ENCODE measurements at regions not wholly inside any gene's neighbourhood (a gene's known extent, or its start where the extent isn't known, plus 50 kb on each side); places are given as distances from the start of the nearest gene placed in this dataset.
A peak's percentile ranks its signal among the peaks of the same experiment; 100 is the strongest.

DNA sequence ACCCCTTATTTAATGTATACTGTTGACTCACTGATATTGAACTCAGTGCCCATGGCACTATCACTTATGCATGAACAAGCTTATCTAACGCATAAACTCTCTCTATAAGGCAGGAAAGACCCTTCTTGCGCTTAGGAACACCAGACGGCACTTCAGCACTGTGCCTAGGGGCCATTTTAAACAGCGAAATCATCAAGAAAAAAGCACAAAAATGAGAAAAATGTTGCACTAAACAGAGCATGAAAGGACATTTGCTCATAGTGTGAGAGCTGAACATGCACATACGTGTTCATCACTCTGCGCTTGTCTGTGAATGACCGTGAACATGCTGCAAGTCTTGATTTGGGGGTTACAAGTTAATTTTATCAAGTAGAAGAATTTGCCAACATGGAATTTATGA lies 109.6 kb downstream of the WDR11 start:
- Histone ChIP-seq H3K27me3 (no peaks in the 10 kb centered on the region), H3K36me3 (no peaks in the 10 kb centered on the region), H3K4me1 (peaks cover 21% of the 10 kb centered on the region), H3K9me3 (no peaks in the 10 kb centered on the region), H3K4me3 (no peak overlapping the region), H3K27ac (no peak overlapping the region)
- DNase-seq (no peak), ATAC-seq (no peak)
- intact Hi-C loops (cut with DNase I) = no loop called here
- TF ChIP-seq, protein P1, sequence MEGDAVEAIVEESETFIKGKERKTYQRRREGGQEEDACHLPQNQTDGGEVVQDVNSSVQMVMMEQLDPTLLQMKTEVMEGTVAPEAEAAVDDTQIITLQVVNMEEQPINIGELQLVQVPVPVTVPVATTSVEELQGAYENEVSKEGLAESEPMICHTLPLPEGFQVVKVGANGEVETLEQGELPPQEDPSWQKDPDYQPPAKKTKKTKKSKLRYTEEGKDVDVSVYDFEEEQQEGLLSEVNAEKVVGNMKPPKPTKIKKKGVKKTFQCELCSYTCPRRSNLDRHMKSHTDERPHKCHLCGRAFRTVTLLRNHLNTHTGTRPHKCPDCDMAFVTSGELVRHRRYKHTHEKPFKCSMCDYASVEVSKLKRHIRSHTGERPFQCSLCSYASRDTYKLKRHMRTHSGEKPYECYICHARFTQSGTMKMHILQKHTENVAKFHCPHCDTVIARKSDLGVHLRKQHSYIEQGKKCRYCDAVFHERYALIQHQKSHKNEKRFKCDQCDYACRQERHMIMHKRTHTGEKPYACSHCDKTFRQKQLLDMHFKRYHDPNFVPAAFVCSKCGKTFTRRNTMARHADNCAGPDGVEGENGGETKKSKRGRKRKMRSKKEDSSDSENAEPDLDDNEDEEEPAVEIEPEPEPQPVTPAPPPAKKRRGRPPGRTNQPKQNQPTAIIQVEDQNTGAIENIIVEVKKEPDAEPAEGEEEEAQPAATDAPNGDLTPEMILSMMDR (IDR thresholded peaks at IDR 0.05) = no peak

DNA sequence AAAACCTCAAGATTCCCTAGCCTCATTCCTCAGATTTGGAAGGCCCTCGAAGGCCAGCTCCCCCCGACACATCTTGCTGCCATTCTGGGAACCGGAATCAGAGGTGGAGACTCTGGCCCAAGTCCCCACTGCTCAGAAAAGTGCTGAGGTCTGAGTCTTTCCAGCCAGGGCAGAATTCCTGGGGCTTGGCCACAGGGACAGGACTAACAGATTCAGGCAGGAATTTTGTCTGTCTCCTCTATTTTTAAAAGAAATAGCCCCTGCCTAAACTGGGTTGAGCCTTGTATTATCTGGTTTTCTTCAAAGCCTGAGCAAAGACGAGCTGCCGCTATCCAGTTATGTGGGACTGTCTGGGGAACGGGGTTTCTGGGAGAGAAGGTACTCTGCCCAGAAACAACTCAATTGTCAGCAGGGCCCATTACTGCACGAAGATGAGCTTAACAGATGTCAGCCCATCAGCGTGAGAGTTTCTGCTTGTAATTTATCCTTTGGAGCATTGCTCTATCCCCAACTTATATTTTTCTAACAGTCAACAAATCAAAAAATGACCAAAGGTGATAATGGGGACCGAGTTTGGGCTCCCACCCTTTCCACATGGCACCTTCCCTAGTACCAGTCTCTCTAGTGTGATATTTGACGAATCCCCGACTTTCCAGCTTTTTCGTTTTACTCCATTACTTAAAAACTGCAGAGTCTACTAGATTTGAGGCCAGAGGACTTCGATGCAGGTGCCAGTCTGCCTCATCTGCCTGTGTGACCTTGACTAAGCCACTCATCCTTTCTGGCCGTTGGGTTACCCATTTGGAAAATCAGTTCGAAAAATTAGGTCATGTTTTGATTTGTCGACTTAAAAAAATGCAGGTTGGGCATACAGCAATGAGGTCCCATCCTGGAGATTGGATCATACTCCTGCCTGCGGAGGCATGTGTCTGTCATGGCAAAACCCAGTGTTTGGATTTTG lies 110.9 kb downstream of the WDR11 start:
- no peak overlapping the region for H3K4me3 ChIP-seq
- no peaks in the 10 kb centered on the region for H3K27me3 ChIP-seq
- intact Hi-C loops (cut with DNase I) = no loop called here
- no peaks in the 10 kb centered on the region for H3K36me3 ChIP-seq
- TF ChIP-seq, protein P1 (IDR thresholded peaks at IDR 0.05) = no peak
- no peak for ATAC-seq
- H3K4me1 ChIP-seq = peaks cover 21% of the 10 kb centered on the region
- H3K9me3 ChIP-seq = no peaks in the 10 kb centered on the region
- DNase-seq = no peak
- H3K27ac ChIP-seq = peak overlapping the region; percentile 63

DNA sequence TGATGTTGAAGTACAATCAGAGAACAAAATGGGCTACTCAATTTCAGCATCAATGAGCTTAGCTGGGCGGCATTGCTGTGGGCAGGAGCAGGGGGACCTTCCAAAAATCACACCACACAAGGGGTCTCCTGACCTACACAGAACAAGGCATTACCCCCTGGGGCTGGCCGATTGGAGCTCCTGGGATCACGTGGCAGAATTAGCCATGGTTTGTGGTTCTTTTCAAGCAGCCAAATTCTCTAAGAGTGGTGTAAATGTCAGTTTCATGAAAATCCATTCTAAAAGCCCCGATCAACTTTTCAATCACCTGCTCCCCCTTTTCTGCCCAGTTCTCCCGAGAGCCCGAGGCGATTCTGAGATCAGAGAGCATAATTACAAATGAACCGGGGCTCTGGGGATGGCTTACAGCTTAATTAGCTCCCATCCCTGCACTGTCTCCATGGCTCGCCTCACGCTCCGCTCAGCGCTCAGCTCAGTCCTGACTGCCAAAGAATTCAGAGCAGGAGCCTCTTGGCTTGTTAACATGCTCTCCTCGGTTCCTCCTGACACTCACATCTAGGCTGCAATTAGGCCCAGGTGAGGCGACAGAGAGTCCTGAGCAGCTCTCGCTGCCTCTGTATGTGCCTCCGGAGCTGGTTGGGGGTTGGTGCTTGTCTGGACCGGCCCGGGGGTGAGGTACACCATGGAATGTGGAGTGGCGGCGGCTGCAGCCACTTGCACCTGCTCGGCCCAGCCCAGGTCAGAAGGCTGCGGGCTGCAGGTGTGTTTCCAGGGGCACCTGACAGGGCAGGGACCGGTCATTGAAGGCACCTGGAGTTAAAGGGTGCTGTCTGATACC lies 111.8 kb downstream of the WDR11 start:
- peak overlapping the region; percentile 63 for H3K27ac ChIP-seq
- no peak overlapping the region for H3K4me3 ChIP-seq
- TF ChIP-seq, protein P1 (IDR thresholded peaks at IDR 0.05) = no peak
- intact Hi-C loops (cut with DNase I) = no loop called here
- ATAC-seq (peak; percentile 95), DNase-seq (peak; percentile 91)
- no peaks in the 10 kb centered on the region for H3K27me3 ChIP-seq
- H3K36me3 ChIP-seq = no peaks in the 10 kb centered on the region
- H3K9me3 ChIP-seq = no peaks in the 10 kb centered on the region
- peaks cover 21% of the 10 kb centered on the region for H3K4me1 ChIP-seq

GRCh38 chr10:120963594-120964220 lies 112.5 kb downstream of the WDR11 start:
- H3K4me1 ChIP-seq = peaks cover 21% of the 10 kb centered on the region
- no peaks in the 10 kb centered on the region for H3K9me3 ChIP-seq
- ATAC-seq (peak; percentile 66), DNase-seq (no peak)
- H3K27ac ChIP-seq = peak overlapping the region; percentile 60
- TF ChIP-seq, protein P1 (IDR thresholded peaks at IDR 0.05) = no peak
- H3K36me3 ChIP-seq = no peaks in the 10 kb centered on the region
- no peak overlapping the region for H3K4me3 ChIP-seq
- no peaks in the 10 kb centered on the region for H3K27me3 ChIP-seq
- intact Hi-C loops (cut with DNase I) = no loop called here

DNA sequence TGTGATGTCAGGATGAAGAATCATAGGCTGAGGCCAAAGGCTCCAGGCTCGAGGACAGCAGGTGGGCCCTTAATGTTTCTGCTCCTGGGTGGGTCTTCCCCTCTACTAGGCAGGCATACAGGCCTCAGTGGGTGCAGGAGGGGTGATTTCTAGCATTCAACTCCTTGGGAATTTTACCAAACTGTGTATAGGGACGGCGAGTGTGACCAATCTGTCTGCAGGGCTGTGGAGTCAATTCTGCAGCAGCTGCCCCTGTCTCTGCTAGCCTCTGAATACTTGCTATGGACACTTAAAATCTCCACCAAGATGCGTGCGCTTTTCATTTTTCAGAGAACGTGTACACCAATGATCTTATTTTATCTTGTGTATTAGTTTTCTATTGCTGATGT lies 115.5 kb downstream of the WDR11 start:
- Histone ChIP-seq H3K4me3 (no peak overlapping the region), H3K9me3 (no peaks in the 10 kb centered on the region), H3K27ac (peak overlapping the region; percentile 11), H3K36me3 (no peaks in the 10 kb centered on the region), H3K4me1 (peaks cover 19% of the 10 kb centered on the region), H3K27me3 (no peaks in the 10 kb centered on the region)
- TF ChIP-seq, protein P1 (IDR thresholded peaks at IDR 0.05) = no peak
- DNase-seq (no peak), ATAC-seq (no peak)
- intact Hi-C loops (cut with DNase I) = no loop called here

All from upper lobe of right lung (tissue), 1 donor.